ENCODE measurements at regions not wholly inside any gene's neighbourhood (a gene's known extent, or its start where the extent isn't known, plus 50 kb on each side); places are given as distances from the start of the nearest gene placed in this dataset. TPM values are rescaled to one million over a fixed set of nuclear protein-coding genes. Genes with fewer than 3 reads are reported as not detected.

DNA sequence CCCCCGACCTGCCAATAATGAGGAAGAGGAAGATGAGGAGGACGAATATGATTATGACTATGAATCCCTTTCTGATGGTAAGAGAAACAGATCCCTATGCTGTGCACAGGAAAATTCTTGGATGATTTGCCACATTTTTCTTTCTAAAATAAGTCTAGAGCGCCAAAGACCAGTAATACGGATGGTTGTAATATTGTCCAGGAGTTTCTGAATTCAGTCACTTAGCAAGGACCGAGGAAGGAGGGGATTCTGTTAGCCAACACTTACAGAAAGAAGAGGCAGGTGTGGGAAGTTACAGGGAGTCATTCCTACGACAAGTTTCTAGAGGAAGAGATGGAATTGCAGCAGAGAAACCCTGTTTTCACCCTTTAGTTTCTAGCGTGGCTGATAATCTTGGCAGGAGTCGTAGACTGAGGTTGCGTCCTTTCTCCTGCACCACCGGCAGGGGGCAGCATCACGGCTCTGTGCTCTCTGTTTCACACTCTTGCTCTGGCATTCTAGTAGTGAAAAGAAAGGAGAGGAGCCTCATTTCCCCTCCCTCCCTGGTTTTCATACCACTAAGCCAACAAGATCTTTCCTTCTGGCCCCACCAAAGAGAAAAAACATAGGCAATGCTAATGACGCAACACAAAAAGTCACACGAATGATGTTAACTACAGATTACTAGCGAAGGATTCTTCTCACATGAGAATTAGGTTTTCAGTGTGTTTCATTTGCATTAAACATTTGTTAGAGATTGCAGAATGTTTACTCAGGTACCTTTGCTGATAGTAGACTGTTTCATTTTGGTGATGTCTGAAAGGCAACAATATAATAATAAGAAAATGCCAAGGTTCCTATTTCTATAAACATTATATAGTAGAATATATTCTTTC lies 82.7 kb downstream of the NOC3L start:
- H3K9ac ChIP-seq = no peak overlapping the region
- no peak overlapping the region for H3K4me3 ChIP-seq
- peak overlapping the region; percentile 56 for H2AFZ ChIP-seq
- no peaks in the 10 kb centered on the region; the same call in 1 of the 2 replicates for H3K36me3 ChIP-seq (ENCODE audit: low read depth)
- H3F3A ChIP-seq (ENCODE audit: insufficient read depth) = no peaks in the 10 kb centered on the region
- TF ChIP-seq EZH2phosphoT487 (IDR thresholded peaks at IDR 0.05; ENCODE audit: insufficient read depth, low read depth) = no peak
- no peak for TF ChIP-seq EZH2 (IDR thresholded peaks at IDR 0.05; ENCODE audit: insufficient read depth, poor library complexity, severe bottlenecking)
- no peaks in the 10 kb centered on the region for H3K9me3 ChIP-seq (ENCODE audit: low read depth)
- H3K27ac ChIP-seq = no peak overlapping the region
- DNase-seq = peak; percentile 72
- no peaks in the 10 kb centered on the region for H3K27me3 ChIP-seq (replicated peaks; ENCODE audit: insufficient read depth)
- H4K20me1 ChIP-seq (ENCODE audit: insufficient read depth) = no peaks in the 10 kb centered on the region
- H3K4me2 ChIP-seq (ENCODE audit: unreplicated experiment) = no peak overlapping the region
- WGBS, 2 experiments (ENCODE audit: low coverage in 1 of 2, low lambda C conversion rate in 2 of 2, missing lambda C conversion rate in 2 of 2) = 44 to 47% methylated on average over 14 of the region's 14 CpGs
- in situ Hi-C loops (cut with MboI) = no loop called here
- H3K79me2 ChIP-seq (ENCODE audit: insufficient read depth) = no peaks in the 10 kb centered on the region
- H3K9me2 ChIP-seq (ENCODE audit: insufficient read depth) = no peaks in the 10 kb centered on the region
- peaks cover 3% of the 10 kb centered on the region; the same call in 1 of the 2 replicates for H3K4me1 ChIP-seq (ENCODE audit: insufficient read depth)

DNA sequence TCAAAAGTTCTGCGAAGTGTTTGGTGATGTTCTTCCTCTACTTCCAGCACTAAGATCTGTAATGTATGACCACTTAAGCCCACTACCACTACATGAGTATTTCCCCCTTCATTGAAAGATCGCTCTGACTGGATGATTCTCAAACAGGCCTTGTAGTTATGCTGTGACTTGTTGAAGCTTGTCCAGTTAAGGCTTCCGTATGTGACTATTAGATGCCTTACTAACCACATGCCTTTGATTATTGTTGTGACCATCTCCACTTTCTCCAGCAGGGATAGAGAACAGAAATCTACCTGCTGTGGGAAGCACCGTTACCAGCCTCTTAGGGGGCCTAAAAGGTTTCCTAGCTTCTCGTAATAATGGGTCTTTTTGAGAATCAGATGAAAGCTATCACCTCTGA lies 81.1 kb downstream of the NOC3L start:
- H3K36me3 ChIP-seq (ENCODE audit: low read depth) = no peaks in the 10 kb centered on the region; the same call in 1 of the 2 replicates
- no peak overlapping the region for H3K9ac ChIP-seq
- H3K27me3 ChIP-seq (replicated peaks; ENCODE audit: insufficient read depth) = no peaks in the 10 kb centered on the region
- H2AFZ ChIP-seq = no peak overlapping the region
- H3K4me2 ChIP-seq (ENCODE audit: unreplicated experiment) = no peak overlapping the region
- DNase-seq = no peak
- H3F3A ChIP-seq (ENCODE audit: insufficient read depth) = no peaks in the 10 kb centered on the region
- no peak for TF ChIP-seq EZH2phosphoT487 (IDR thresholded peaks at IDR 0.05; ENCODE audit: insufficient read depth, low read depth)
- H3K9me2 ChIP-seq (ENCODE audit: insufficient read depth) = no peaks in the 10 kb centered on the region
- H3K79me2 ChIP-seq (ENCODE audit: insufficient read depth) = no peaks in the 10 kb centered on the region
- H3K9me3 ChIP-seq (ENCODE audit: low read depth) = no peaks in the 10 kb centered on the region
- in situ Hi-C loops (cut with MboI) = no loop called here
- H3K4me1 ChIP-seq (ENCODE audit: insufficient read depth) = peaks cover 3% of the 10 kb centered on the region
- 96 to 98% methylated on average over 5 of the region's 5 CpGs for WGBS, 2 experiments (ENCODE audit: low coverage in 1 of 2, low lambda C conversion rate in 2 of 2, missing lambda C conversion rate in 2 of 2)
- H4K20me1 ChIP-seq (ENCODE audit: insufficient read depth) = no peaks in the 10 kb centered on the region
- H3K4me3 ChIP-seq = no peak overlapping the region
- H3K27ac ChIP-seq = no peak overlapping the region

GRCh38 chr10:94282369-94282768 lies 80.4 kb downstream of the NOC3L start:
- Histone ChIP-seq H4K20me1 (ENCODE audit: insufficient read depth) (no peaks in the 10 kb centered on the region), H3K79me2 (ENCODE audit: insufficient read depth) (no peaks in the 10 kb centered on the region), H3K27me3 (replicated peaks; ENCODE audit: insufficient read depth) (no peaks in the 10 kb centered on the region), H3K9me2 (ENCODE audit: insufficient read depth) (no peaks in the 10 kb centered on the region), H3K9me3 (ENCODE audit: low read depth) (no peaks in the 10 kb centered on the region), H3K9ac (no peak overlapping the region), H3F3A (ENCODE audit: insufficient read depth) (no peaks in the 10 kb centered on the region), H3K36me3 (ENCODE audit: low read depth) (no peaks in the 10 kb centered on the region; the same call in 1 of the 2 replicates), H3K27ac (no peak overlapping the region), H2AFZ (no peak overlapping the region), H3K4me2 (ENCODE audit: unreplicated experiment) (no peak overlapping the region), H3K4me3 (no peak overlapping the region), H3K4me1 (ENCODE audit: insufficient read depth) (peaks cover 10% of the 10 kb centered on the region)
- whole genome bisulfite sequencing, 2 experiments (ENCODE audit: low coverage in 1 of 2, low lambda C conversion rate in 2 of 2, missing lambda C conversion rate in 2 of 2) = 57 to 63% methylated on average over 2 of the region's 2 CpGs
- in situ Hi-C loops (cut with MboI) = no loop called here
- no peak for DNase-seq
- TF ChIP-seq EZH2 (IDR thresholded peaks at IDR 0.05; ENCODE audit: insufficient read depth, poor library complexity, severe bottlenecking) (no peak), EZH2phosphoT487 (IDR thresholded peaks at IDR 0.05; ENCODE audit: insufficient read depth, low read depth) (no peak)

Small RNAs in the stretch of these regions (small RNA-seq; reads per million reads assigned to genes)
- gene RNU6-657P (ENCODE audit: low read depth, low replicate concordance) = not detected

All from GM23248 (cell line).